Suprapubic skin (tissue), 4 donors: ENCODE measurements at regions not wholly inside any gene's neighbourhood (a gene's known extent, or its start where the extent isn't known, plus 50 kb on each side); places are given as distances from the start of the nearest gene placed in this dataset.

Source experiments
- EP300 ChIP-seq: sonication (generic); formaldehyde crosslinking; IDR thresholded peaks from one replicate; pipeline ENCODE4 v1.6.1; 2017; ENCODE audit warnings: antibody characterized with exemption
- POLR2A ChIP-seq, 2 donors: fragments of 450-650 bp; IDR thresholded peaks; one replicate each; pipeline ENCODE4 v1.6.1; 2017; ENCODE audit warnings: antibody characterized with exemption in 2 of 2, mild to moderate bottlenecking in 2 of 2, moderate library complexity in 2 of 2
- POLR2AphosphoS5 ChIP-seq, 3 donors: sonication (generic); formaldehyde crosslinking; IDR thresholded peaks; one replicate each; pipeline ENCODE4 v1.6.1; 2017; ENCODE audit warnings: antibody characterized with exemption in 3 of 3
- TF ChIP-seq, protein P1 (sequence below), 2 donors: fragments of 200-600 bp in 1 of 2; fragments of 450-650 bp in 1 of 2; sonication (generic) in 1 of 2; IDR thresholded peaks; one replicate each; pipeline ENCODE4 v1.5.1; 2016 to 2019; ENCODE audit warnings: antibody characterized with exemption in 2 of 2, mild to moderate bottlenecking in 1 of 2, moderate library complexity in 1 of 2

GRCh38 chr12:105613269-105613668, 282.8 kb downstream of the C12orf75 start:
- TF ChIP-seq, protein P1, sequence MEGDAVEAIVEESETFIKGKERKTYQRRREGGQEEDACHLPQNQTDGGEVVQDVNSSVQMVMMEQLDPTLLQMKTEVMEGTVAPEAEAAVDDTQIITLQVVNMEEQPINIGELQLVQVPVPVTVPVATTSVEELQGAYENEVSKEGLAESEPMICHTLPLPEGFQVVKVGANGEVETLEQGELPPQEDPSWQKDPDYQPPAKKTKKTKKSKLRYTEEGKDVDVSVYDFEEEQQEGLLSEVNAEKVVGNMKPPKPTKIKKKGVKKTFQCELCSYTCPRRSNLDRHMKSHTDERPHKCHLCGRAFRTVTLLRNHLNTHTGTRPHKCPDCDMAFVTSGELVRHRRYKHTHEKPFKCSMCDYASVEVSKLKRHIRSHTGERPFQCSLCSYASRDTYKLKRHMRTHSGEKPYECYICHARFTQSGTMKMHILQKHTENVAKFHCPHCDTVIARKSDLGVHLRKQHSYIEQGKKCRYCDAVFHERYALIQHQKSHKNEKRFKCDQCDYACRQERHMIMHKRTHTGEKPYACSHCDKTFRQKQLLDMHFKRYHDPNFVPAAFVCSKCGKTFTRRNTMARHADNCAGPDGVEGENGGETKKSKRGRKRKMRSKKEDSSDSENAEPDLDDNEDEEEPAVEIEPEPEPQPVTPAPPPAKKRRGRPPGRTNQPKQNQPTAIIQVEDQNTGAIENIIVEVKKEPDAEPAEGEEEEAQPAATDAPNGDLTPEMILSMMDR (IDR thresholded peaks at IDR 0.05): no peak
- TF ChIP-seq POLR2A (IDR thresholded peaks at IDR 0.05): no peak
- TF ChIP-seq POLR2AphosphoS5 (IDR thresholded peaks at IDR 0.05): no peak
- TF ChIP-seq EP300: no peak
